GM20000 (cell line): ENCODE measurements at regions not wholly inside any gene's neighbourhood (a gene's known extent, or its start where the extent isn't known, plus 50 kb on each side); places are given as distances from the start of the nearest gene placed in this dataset.

Source experiments
- DNase-seq: peaks from one replicate; pipeline ENCODE4 v3.0.0; 2012; ENCODE audit warnings: low spot score
- CTCF ChIP-seq: IDR thresholded peaks from 2 replicates; pipeline ENCODE4 v1.5.1; 2012; ENCODE audit warnings: mild to moderate bottlenecking, control low read depth; ENCODE audit errors: extremely low read depth, missing control alignments

- TF ChIP-seq CTCF, result no peak
- DNase-seq, result no peak
Measured at GRCh38 chr1:193321242-193321840, 134.9 kb upstream of the B3GALT2 start.

DNA sequence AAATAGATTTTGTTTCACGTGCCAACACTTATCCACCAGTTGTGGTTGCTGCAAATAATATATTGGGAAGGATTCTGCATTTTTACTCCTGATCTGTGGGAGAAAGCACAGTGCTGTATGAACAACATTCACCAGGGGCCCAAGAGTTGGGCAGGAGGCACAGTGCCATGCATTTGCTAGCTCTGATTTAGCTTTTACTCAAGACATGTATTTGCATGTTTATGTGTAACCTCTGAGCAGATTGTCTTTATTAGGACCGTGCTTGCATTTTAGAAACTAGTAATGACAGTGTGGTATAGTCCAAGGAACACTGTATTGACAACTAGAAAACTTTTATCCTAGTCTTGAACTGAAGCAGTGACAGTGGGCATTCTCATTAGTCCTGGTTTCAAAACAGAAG lies 133.9 kb upstream of the B3GALT2 start:
- TF ChIP-seq CTCF, result no peak
- DNase-seq, result no peak

DNA sequence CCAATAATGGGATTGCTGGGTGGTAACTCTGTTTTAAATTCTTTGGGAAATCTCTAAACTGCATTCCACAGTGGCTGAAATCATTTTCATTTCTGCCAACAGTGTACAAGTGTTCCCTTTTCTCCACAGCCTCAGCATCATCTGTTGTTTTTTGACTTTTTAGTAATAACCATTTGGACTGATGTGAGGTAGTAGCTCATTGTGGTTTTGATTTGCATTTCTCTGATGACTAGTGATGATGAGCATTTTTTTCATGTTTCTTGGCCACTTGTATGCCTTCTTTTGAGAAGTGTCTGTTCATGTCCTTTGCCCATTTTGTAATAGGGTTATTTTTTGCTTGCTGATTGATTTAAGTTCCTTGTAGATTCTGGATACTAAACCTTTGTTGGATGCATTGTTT lies 131.9 kb upstream of the B3GALT2 start:
- no peak for TF ChIP-seq CTCF
- no peak for DNase-seq

- no peak for TF ChIP-seq CTCF
- no peak for DNase-seq
Measured at GRCh38 chr1:193313354-193314140, 127.1 kb upstream of the B3GALT2 start.

DNA sequence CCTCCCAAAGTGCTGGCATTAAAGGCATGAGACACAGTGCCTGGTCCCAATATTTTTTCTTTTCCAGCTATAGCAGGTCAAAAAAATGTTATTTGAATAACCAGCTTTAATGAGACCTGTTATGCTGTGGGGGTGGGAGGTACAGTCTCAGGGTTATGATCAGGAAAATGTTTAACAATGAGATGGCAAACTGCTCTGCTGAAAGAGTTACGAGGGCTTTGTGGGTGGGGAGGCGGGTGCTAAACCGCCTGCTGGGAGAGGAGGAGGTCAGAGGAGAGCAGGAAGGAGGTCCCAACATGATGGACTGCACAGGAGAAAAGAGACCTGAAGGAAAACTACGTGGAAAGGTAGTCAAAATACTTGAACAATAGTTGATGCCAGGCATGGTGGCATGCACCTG lies 126.0 kb upstream of the B3GALT2 start:
- no peak for DNase-seq
- TF ChIP-seq CTCF, result no peak

- no peak for DNase-seq
- TF ChIP-seq CTCF, result no peak
Measured at GRCh38 chr1:193311226-193311948, 125.0 kb upstream of the B3GALT2 start.

GRCh38 chr1:193310564-193310963 lies 124.2 kb upstream of the B3GALT2 start:
- no peak for DNase-seq
- no peak for TF ChIP-seq CTCF
